ENCODE measurements at regions not wholly inside any gene's neighbourhood (a gene's known extent, or its start where the extent isn't known, plus 50 kb on each side); places are given as distances from the start of the nearest gene placed in this dataset.

- ChIA-PET CTCF (no interaction called here), POLR2A (no interaction called here)
Observed at GRCh38 chr7:156115582-156115981, 303.3 kb upstream of the SHH start.

GRCh38 chr7:156113731-156114130 is 301.5 kb upstream of the SHH start:
- ChIA-PET CTCF (no interaction called here), POLR2A (no interaction called here)
- no peak for DNase-seq
- Mint-ChIP-seq H3K27me3 (no peaks in the 10 kb centered on the region), H3K36me3 (ENCODE audit: low read depth) (no peaks in the 10 kb centered on the region), H3K9me3 (no peaks in the 10 kb centered on the region), H3K4me1 (ENCODE audit: low read depth) (no peaks in the 10 kb centered on the region), H3K27ac (no peak overlapping the region), H3K4me3 (no peak overlapping the region)
- Histone ChIP-seq H3K27me3 (ENCODE audit: control insufficient read depth in 1 of 2, insufficient read depth in 2 of 2, low read length in 2 of 2) (no peaks in the 10 kb centered on the region), H3K4me1 (ENCODE audit: insufficient read depth, low read length) (no peaks in the 10 kb centered on the region), H3K27ac (ENCODE audit: low read depth in 1 of 2, low read length in 2 of 2) (no peak overlapping the region), H3K36me3 (ENCODE audit: insufficient read depth, low read length) (no peaks in the 10 kb centered on the region), H3K9me3 (ENCODE audit: control insufficient read depth in 1 of 2, insufficient read depth in 1 of 2, low read length in 2 of 2) (no peaks in the 10 kb centered on the region), H3K4me3 (ENCODE audit: low read length) (no peak overlapping the region)
- no peak for TF ChIP-seq CTCF (IDR thresholded peaks at IDR 0.05)
- no peak for ATAC-seq (ENCODE audit: poor library complexity)
- intact Hi-C loops (cut with DNase I, micrococcal nuclease) = no loop called here

More at GRCh38 chr7:156115582-156115981, 303.3 kb upstream of the SHH start:
- H3K27me3 Mint-ChIP-seq = no peaks in the 10 kb centered on the region
- H3K4me3 ChIP-seq (ENCODE audit: low read length) = no peak overlapping the region
- no peaks in the 10 kb centered on the region for H3K27me3 ChIP-seq (ENCODE audit: control insufficient read depth in 1 of 2, insufficient read depth in 2 of 2, low read length in 2 of 2)
- ATAC-seq (ENCODE audit: poor library complexity) (no peak), DNase-seq (no peak)
- H3K4me1 ChIP-seq (ENCODE audit: insufficient read depth, low read length) = no peaks in the 10 kb centered on the region
- H3K27ac Mint-ChIP-seq = no peak overlapping the region
- H3K4me1 Mint-ChIP-seq (ENCODE audit: low read depth) = no peaks in the 10 kb centered on the region
- no peak overlapping the region for H3K4me3 Mint-ChIP-seq
- no peaks in the 10 kb centered on the region for H3K36me3 ChIP-seq (ENCODE audit: insufficient read depth, low read length)
- no peaks in the 10 kb centered on the region for H3K36me3 Mint-ChIP-seq (ENCODE audit: low read depth)
- no peak overlapping the region for H3K27ac ChIP-seq (ENCODE audit: low read depth in 1 of 2, low read length in 2 of 2)
- intact Hi-C loops (cut with DNase I, micrococcal nuclease) = no loop called here
- no peaks in the 10 kb centered on the region for H3K9me3 ChIP-seq (ENCODE audit: control insufficient read depth in 1 of 2, insufficient read depth in 1 of 2, low read length in 2 of 2)
- TF ChIP-seq CTCF (IDR thresholded peaks at IDR 0.05) = no peak
- no peaks in the 10 kb centered on the region for H3K9me3 Mint-ChIP-seq

GRCh38 chr7:156109988-156110387 is 297.7 kb upstream of the SHH start:
- POLR2A ChIA-PET = no interaction called here
- no peak for ATAC-seq (ENCODE audit: poor library complexity)

More at GRCh38 chr7:156109988-156110387, 297.7 kb upstream of the SHH start:
- DNase-seq = no peak
- Histone ChIP-seq H3K4me1 (ENCODE audit: insufficient read depth, low read length) (no peaks in the 10 kb centered on the region), H3K36me3 (ENCODE audit: insufficient read depth, low read length) (no peaks in the 10 kb centered on the region), H3K9me3 (ENCODE audit: control insufficient read depth in 1 of 2, insufficient read depth in 1 of 2, low read length in 2 of 2) (peaks cover 0 to 14% of the 10 kb centered on the region in 2 experiments), H3K27me3 (ENCODE audit: control insufficient read depth in 1 of 2, insufficient read depth in 2 of 2, low read length in 2 of 2) (no peaks in the 10 kb centered on the region), H3K27ac (ENCODE audit: low read depth in 1 of 2, low read length in 2 of 2) (no peak overlapping the region), H3K4me3 (ENCODE audit: low read length) (no peak overlapping the region)
- CTCF ChIA-PET = no interaction called here
- intact Hi-C loops (cut with DNase I, micrococcal nuclease) = no loop called here
- Mint-ChIP-seq H3K27ac (no peak overlapping the region), H3K9me3 (no peaks in the 10 kb centered on the region), H3K27me3 (no peaks in the 10 kb centered on the region), H3K4me1 (ENCODE audit: low read depth) (no peaks in the 10 kb centered on the region), H3K4me3 (no peak overlapping the region), H3K36me3 (ENCODE audit: low read depth) (no peaks in the 10 kb centered on the region)
- TF ChIP-seq CTCF (IDR thresholded peaks at IDR 0.05) = no peak

Data from CD4-positive, alpha-beta T cell (primary cell).